ENCODE measurements at regions not wholly inside any gene's neighbourhood (a gene's known extent, or its start where the extent isn't known, plus 50 kb on each side); places are given as distances from the start of the nearest gene placed in this dataset.

- TF ChIP-seq TCF12 (IDR thresholded peaks at IDR 0.05; ENCODE audit: low read depth) = no peak
- TF ChIP-seq, protein P1, sequence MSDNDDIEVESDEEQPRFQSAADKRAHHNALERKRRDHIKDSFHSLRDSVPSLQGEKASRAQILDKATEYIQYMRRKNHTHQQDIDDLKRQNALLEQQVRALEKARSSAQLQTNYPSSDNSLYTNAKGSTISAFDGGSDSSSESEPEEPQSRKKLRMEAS (IDR thresholded peaks at IDR 0.05) = no peak
- TF ChIP-seq, protein P2, sequence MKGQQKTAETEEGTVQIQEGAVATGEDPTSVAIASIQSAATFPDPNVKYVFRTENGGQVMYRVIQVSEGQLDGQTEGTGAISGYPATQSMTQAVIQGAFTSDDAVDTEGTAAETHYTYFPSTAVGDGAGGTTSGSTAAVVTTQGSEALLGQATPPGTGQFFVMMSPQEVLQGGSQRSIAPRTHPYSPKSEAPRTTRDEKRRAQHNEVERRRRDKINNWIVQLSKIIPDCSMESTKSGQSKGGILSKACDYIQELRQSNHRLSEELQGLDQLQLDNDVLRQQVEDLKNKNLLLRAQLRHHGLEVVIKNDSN (IDR thresholded peaks at IDR 0.05) = no peak
- TF ChIP-seq RAD21 (IDR thresholded peaks at IDR 0.05; ENCODE audit: low read depth) = no peak
- no peak for TF ChIP-seq CEBPB (IDR thresholded peaks at IDR 0.05)
- TF ChIP-seq EP300 (IDR thresholded peaks at IDR 0.05; ENCODE audit: borderline replicate concordance) = no peak
- TF ChIP-seq TAF1 (IDR thresholded peaks at IDR 0.05; ENCODE audit: low read depth) = no peak
- no peak for TF ChIP-seq REST (IDR thresholded peaks at IDR 0.05; ENCODE audit: low read depth)
- no peak for TF ChIP-seq NFIC (IDR thresholded peaks at IDR 0.05)
- TF ChIP-seq FOXM1 (IDR thresholded peaks at IDR 0.05; ENCODE audit: borderline replicate concordance, low read depth) = no peak
- no peak for TF ChIP-seq YY1 (IDR thresholded peaks at IDR 0.05; ENCODE audit: low read depth)
- no peak for TF ChIP-seq ZBTB7A (IDR thresholded peaks at IDR 0.05; ENCODE audit: low read depth)
Observed at GRCh38 chr16:62794724-62795123, 758.5 kb upstream of the CDH8 start.
